CD4-positive, alpha-beta T cell (primary cell): ENCODE measurements at regions not wholly inside any gene's neighbourhood (a gene's known extent, or its start where the extent isn't known, plus 50 kb on each side); places are given as distances from the start of the nearest gene placed in this dataset.

Source experiments
- ATAC-seq: fragments of 200-7000 bp; cut with Tn5 transposase; one replicate; pipeline ENCODE4 v1.10.0; 2022; ENCODE audit warnings: mild to moderate bottlenecking; ENCODE audit not compliant: poor library complexity
- CTCF ChIA-PET: fragments of 350-600 bp; sonication (Branson Sonifier 250); formaldehyde crosslinking; loops from one replicate; lab custom pipeline; 2021; ENCODE audit warnings: antibody characterized with exemption, inconsistent platforms; lab: Charles Lee
- POLR2A ChIA-PET: fragments of 350-600 bp; sonication (Branson Sonifier 250); formaldehyde crosslinking; loops from one replicate; lab custom pipeline; 2021; ENCODE audit warnings: antibody characterized with exemption, inconsistent platforms; lab: Charles Lee
- DNase-seq, 14 experiments: peaks; one replicate each; pipeline ENCODE4 v3.0.0-alpha.2; 2013 to 2020; ENCODE audit warnings: mixed read lengths in 2 of 14
- H3K27ac ChIP-seq, 2 donors: one replicate each; pipeline versions ENCODE4 v1.5.1 to v1.7.0; 2013; ENCODE audit warnings: low read length in 2 of 2, low read depth in 1 of 2, mild to moderate bottlenecking in 1 of 2
- H3K27me3 ChIP-seq, 2 experiments: 1 replicate in 1 of 2; 2 replicates in 1 of 2; pipeline versions ENCODE4 v1.6.1 to v1.7.0; 2013; ENCODE audit warnings: low read length in 2 of 2, control low read depth in 1 of 2, mild to moderate bottlenecking in 1 of 2, moderate library complexity in 1 of 2; ENCODE audit not compliant: insufficient read depth in 2 of 2, control insufficient read depth in 1 of 2
- H3K36me3 ChIP-seq: one replicate; pipeline ENCODE4 v1.6.1; 2013; ENCODE audit warnings: low read length, control low read depth; ENCODE audit not compliant: insufficient read depth
- H3K4me1 ChIP-seq: one replicate; pipeline ENCODE4 v1.6.1; 2013; ENCODE audit warnings: low read length, control low read depth; ENCODE audit not compliant: insufficient read depth
- H3K4me3 ChIP-seq: one replicate; pipeline ENCODE4 v1.5.1; 2013; ENCODE audit warnings: mild to moderate bottlenecking, low read length, moderate library complexity
- H3K9me3 ChIP-seq, 2 experiments: 1 replicate in 1 of 2; 2 replicates in 1 of 2; pipeline versions ENCODE4 v1.6.1 to v1.7.0; 2013; ENCODE audit warnings: low read length in 2 of 2, mild to moderate bottlenecking in 2 of 2, control low read depth in 1 of 2, moderate library complexity in 1 of 2; ENCODE audit not compliant: control insufficient read depth in 1 of 2, insufficient read depth in 1 of 2
- H3K27ac Mint-ChIP-seq: one replicate; pipeline ENCODE4 v1.8.0; 2020; ENCODE audit warnings: mixed read lengths
- H3K27me3 Mint-ChIP-seq: one replicate; pipeline ENCODE4 v1.8.0; 2021; ENCODE audit warnings: mixed read lengths
- H3K36me3 Mint-ChIP-seq: one replicate; pipeline ENCODE4 v1.8.0; 2021; ENCODE audit warnings: low read depth, mixed read lengths
- H3K4me1 Mint-ChIP-seq: one replicate; pipeline ENCODE4 v1.8.0; 2021; ENCODE audit warnings: low read depth, mixed read lengths
- H3K4me3 Mint-ChIP-seq: one replicate; pipeline ENCODE4 v1.8.0; 2020; ENCODE audit warnings: mild to moderate bottlenecking, mixed read lengths
- H3K9me3 Mint-ChIP-seq: one replicate; pipeline ENCODE4 v1.8.0; 2020; ENCODE audit warnings: mixed read lengths
- CTCF ChIP-seq: fragments of 200-600 bp; IDR thresholded peaks from one replicate; pipeline ENCODE4 v1.8.0; 2022; ENCODE audit warnings: antibody characterized with exemption, mild to moderate bottlenecking
- intact Hi-C, 2 experiments: fragments of 100-400 bp; cut with DNase I in 1 of 2; cut with micrococcal nuclease in 1 of 2; formaldehyde crosslinking; loops; one replicate each; pipeline versions ENCODE4 v1.15.1 to v1.9.0; 2023 to 2025; cut with DNase I, micrococcal nuclease

- Histone ChIP-seq H3K4me1 (no peaks in the 10 kb centered on the region), H3K27ac (no peak overlapping the region), H3K27me3 (no peaks in the 10 kb centered on the region), H3K4me3 (no peak overlapping the region), H3K36me3 (no peaks in the 10 kb centered on the region), H3K9me3 (peaks cover 0 to 13% of the 10 kb centered on the region in 2 experiments)
- TF ChIP-seq CTCF, result no peak
- POLR2A ChIA-PET, result no interaction called here
- CTCF ChIA-PET, result no interaction called here
- intact Hi-C loops, result no loop called here
- Mint-ChIP-seq H3K27me3 (no peaks in the 10 kb centered on the region), H3K27ac (no peak overlapping the region), H3K4me3 (no peak overlapping the region), H3K4me1 (no peaks in the 10 kb centered on the region), H3K36me3 (no peaks in the 10 kb centered on the region), H3K9me3 (peaks cover 8% of the 10 kb centered on the region)
- ATAC-seq, result no peak
- no peak for DNase-seq
These were observed 315.8 kb upstream of the PRICKLE1 start for GRCh38 chr12:42905419-42905705.

DNA sequence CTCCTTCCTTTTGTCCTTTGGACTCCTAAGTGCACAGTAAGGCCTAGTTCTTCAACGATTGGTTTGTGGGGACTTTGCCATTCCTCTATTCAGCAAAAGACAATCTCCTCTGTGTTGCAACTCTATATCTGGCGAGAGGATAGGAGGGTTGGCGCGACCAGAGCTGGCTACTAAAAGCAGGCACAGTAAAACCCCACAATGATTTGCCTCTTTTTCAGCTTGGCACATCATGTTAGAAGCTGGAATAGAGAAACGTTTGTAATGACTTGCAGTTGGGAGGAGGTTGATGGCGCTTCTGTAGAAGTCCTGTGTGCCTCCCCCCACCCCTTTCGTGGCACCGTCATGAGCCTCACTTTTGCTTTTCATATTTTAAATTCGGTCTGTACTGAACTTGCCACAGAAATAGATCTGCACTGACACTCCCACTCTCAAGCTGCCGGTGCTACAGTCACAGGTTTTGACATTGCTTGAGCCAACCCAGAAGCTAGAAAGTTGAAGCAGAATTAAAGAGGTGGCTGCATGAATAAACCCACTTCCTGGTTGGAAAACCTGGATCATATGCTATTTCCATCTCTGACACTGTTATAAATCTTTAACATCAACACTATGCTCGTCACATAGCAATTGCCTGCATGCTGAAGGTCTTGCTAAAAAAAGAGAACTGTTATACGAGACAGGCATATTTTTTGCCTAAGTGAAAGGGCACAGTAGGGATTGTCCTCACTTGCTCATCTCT, 315.3 kb upstream of the PRICKLE1 start:
- TF ChIP-seq CTCF, result no peak
- H3K27me3 Mint-ChIP-seq, result no peaks in the 10 kb centered on the region
- ChIA-PET CTCF (no interaction called here), POLR2A (no interaction called here)
- Histone ChIP-seq H3K36me3 (no peaks in the 10 kb centered on the region), H3K27ac (no peak overlapping the region), H3K27me3 (no peaks in the 10 kb centered on the region), H3K9me3 (peaks cover 0 to 13% of the 10 kb centered on the region in 2 experiments), H3K4me3 (no peak overlapping the region), H3K4me1 (no peaks in the 10 kb centered on the region)
- H3K4me3 Mint-ChIP-seq, result no peak overlapping the region
- H3K4me1 Mint-ChIP-seq, result no peaks in the 10 kb centered on the region
- H3K36me3 Mint-ChIP-seq, result no peaks in the 10 kb centered on the region
- DNase-seq (no peak), ATAC-seq (no peak)
- H3K27ac Mint-ChIP-seq, result no peak overlapping the region
- intact Hi-C loops, result no loop called here
- H3K9me3 Mint-ChIP-seq, result peaks cover 8% of the 10 kb centered on the region

- no peaks in the 10 kb centered on the region for H3K36me3 ChIP-seq
- no peak overlapping the region for H3K4me3 Mint-ChIP-seq
- ChIA-PET CTCF (no interaction called here), POLR2A (no interaction called here)
- peaks cover 0 to 13% of the 10 kb centered on the region in 2 experiments for H3K9me3 ChIP-seq
- intact Hi-C loops, result no loop called here
- H3K27ac Mint-ChIP-seq, result no peak overlapping the region
- H3K27me3 Mint-ChIP-seq, result no peaks in the 10 kb centered on the region
- ATAC-seq (no peak), DNase-seq (no peak)
- no peak overlapping the region for H3K27ac ChIP-seq
- peaks cover 8% of the 10 kb centered on the region for H3K9me3 Mint-ChIP-seq
- H3K4me1 Mint-ChIP-seq, result no peaks in the 10 kb centered on the region
- no peaks in the 10 kb centered on the region for H3K27me3 ChIP-seq
- H3K4me1 ChIP-seq, result no peaks in the 10 kb centered on the region
- TF ChIP-seq CTCF, result no peak
- no peak overlapping the region for H3K4me3 ChIP-seq
- H3K36me3 Mint-ChIP-seq, result no peaks in the 10 kb centered on the region
These were observed 314.2 kb upstream of the PRICKLE1 start for GRCh38 chr12:42903736-42904135.
